B cell (primary cell): ENCODE measurements at regions not wholly inside any gene's neighbourhood (a gene's known extent, or its start where the extent isn't known, plus 50 kb on each side); places are given as distances from the start of the nearest gene placed in this dataset.
"Not testable (repeated sequence)": the region's sequence is repeated elsewhere in the genome, so short reads cannot be mapped to it uniquely, and the experiment has no call there.

Experiments
- EZH2 ChIP-seq: IDR thresholded peaks from 2 replicates; pipeline ENCODE4 v1.6.1; 2012; ENCODE audit warnings: borderline replicate concordance, low read depth, mild to moderate bottlenecking, moderate library complexity, low read length; ENCODE audit not compliant: insufficient read depth, poor library complexity, severe bottlenecking
- TF ChIP-seq, protein P1 (sequence below): fragments of 200-600 bp; IDR thresholded peaks from one replicate; pipeline ENCODE4 v1.8.0; 2022; ENCODE audit warnings: antibody characterized with exemption, mild to moderate bottlenecking

DNA sequence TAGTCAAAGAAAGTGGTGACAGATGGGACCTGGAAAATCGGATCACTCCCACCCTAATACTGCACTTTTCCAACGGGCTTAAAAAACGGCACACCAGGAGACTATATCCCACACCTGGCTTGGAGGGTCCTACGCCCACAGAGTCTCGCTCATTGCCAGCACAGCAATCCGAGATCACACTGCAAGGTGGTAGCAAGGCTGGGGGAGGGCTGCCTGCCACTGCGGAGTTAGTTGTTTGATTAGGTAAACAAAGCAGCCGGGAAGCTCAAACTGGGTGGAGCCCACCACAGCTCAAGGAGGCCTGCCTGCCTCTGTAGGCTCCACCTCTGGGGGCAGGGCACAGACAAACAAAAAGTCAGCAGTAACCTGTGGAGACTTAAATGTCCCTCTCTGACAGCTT is 590.0 kb upstream of the ID4 start:
- TF ChIP-seq, protein P1, sequence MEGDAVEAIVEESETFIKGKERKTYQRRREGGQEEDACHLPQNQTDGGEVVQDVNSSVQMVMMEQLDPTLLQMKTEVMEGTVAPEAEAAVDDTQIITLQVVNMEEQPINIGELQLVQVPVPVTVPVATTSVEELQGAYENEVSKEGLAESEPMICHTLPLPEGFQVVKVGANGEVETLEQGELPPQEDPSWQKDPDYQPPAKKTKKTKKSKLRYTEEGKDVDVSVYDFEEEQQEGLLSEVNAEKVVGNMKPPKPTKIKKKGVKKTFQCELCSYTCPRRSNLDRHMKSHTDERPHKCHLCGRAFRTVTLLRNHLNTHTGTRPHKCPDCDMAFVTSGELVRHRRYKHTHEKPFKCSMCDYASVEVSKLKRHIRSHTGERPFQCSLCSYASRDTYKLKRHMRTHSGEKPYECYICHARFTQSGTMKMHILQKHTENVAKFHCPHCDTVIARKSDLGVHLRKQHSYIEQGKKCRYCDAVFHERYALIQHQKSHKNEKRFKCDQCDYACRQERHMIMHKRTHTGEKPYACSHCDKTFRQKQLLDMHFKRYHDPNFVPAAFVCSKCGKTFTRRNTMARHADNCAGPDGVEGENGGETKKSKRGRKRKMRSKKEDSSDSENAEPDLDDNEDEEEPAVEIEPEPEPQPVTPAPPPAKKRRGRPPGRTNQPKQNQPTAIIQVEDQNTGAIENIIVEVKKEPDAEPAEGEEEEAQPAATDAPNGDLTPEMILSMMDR = not testable (repeated sequence)
- not testable (repeated sequence) for TF ChIP-seq EZH2
